GM12878 (cell line): ENCODE measurements at regions not wholly inside any gene's neighbourhood (a gene's known extent, or its start where the extent isn't known, plus 50 kb on each side); places are given as distances from the start of the nearest gene placed in this dataset.

ENCODE experiments used
- ATAC-seq: fragments of 200-7000 bp; cut with Tn5 transposase; 3 replicates; pipeline ENCODE4 v1.9.1; 2020; ENCODE audit warnings: mild to moderate bottlenecking, moderate library complexity
- BruUV-seq: library from RNA; stranded (reverse); fragments of 400-500 nt; replicated peaks from 2 replicates; lab custom pipeline; 2021; lab: Mats Ljungman, UMichigan
- CTCF ChIA-PET: fragments of 300-600 bp; sonication (Branson Sonifier 250); formaldehyde crosslinking; extraction: SDS; loops from one replicate; lab custom pipeline; 2021; ENCODE audit warnings: inconsistent platforms; lab: Yijun Ruan, JAX
- POLR2A ChIA-PET: fragments of 350-600 bp; formaldehyde crosslinking; extraction: SDS; loops from one replicate; lab custom pipeline; 2021; ENCODE audit warnings: inconsistent platforms; lab: Charles Lee
- RAD21 ChIA-PET: fragments of 300-600 bp; sonication (Branson Sonifier 250); formaldehyde crosslinking; loops from one replicate; lab custom pipeline; 2023; ENCODE audit warnings: antibody characterized with exemption; ENCODE audit not compliant: unreplicated experiment; lab: Charles Lee
- SMC1A ChIA-PET: fragments of 300-600 bp; sonication (Branson Sonifier 250); formaldehyde crosslinking; loops from one replicate; lab custom pipeline; 2023; ENCODE audit not compliant: unreplicated experiment, uncharacterized antibody; lab: Charles Lee
- DNase-seq: peaks from one replicate; pipeline ENCODE4 v3.0.0-alpha.2; 2011; ENCODE audit warnings: low read depth, low spot score
- FAIRE-seq: peaks from 3 replicates; lab custom pipeline; 2011; peaks lifted over from hg19 to GRCh38; lab: Jason Lieb, UNC
- H2AFZ ChIP-seq: 2 replicates; pipeline ENCODE4 v1.6.0; 2011; ENCODE audit warnings: low read depth, low read length, control low read depth; ENCODE audit not compliant: control insufficient read depth
- H3K27ac ChIP-seq: 2 replicates; pipeline ENCODE4 v1.5.1; 2011; ENCODE audit warnings: control low read depth; ENCODE audit not compliant: control insufficient read depth, insufficient read depth
- H3K27me3 ChIP-seq, 2 experiments: replicated peaks in 1 of 2; 2 replicates each; pipeline versions ENCODE4 v1.6.0 to v1.6.1; 2011; ENCODE audit warnings: low read length in 1 of 2; ENCODE audit not compliant: control insufficient read depth in 2 of 2, insufficient read depth in 2 of 2
- H3K36me3 ChIP-seq, 2 experiments: 2 replicates each; pipeline ENCODE4 v1.5.1; 2011; ENCODE audit warnings: low read length in 1 of 2; ENCODE audit not compliant: control insufficient read depth in 2 of 2, insufficient read depth in 2 of 2
- H3K4me1 ChIP-seq: 2 replicates; pipeline ENCODE4 v1.6.1; 2011; ENCODE audit warnings: mild to moderate bottlenecking, low read length, moderate library complexity, mixed read lengths; ENCODE audit not compliant: control insufficient read depth, insufficient read depth
- H3K4me2 ChIP-seq: 2 replicates; pipeline ENCODE4 v1.6.0; 2011; ENCODE audit warnings: control low read depth; ENCODE audit not compliant: control insufficient read depth, insufficient read depth
- H3K4me3 ChIP-seq: fragments of 200-600 bp; sonication (generic); 2 replicates; pipeline ENCODE4 v1.5.1; 2016
- H3K79me2 ChIP-seq: 2 replicates; pipeline ENCODE4 v1.6.0; 2011; ENCODE audit warnings: low read length; ENCODE audit not compliant: control insufficient read depth, insufficient read depth
- H3K9ac ChIP-seq: 2 replicates; pipeline ENCODE4 v1.8.0; 2011; ENCODE audit warnings: low read length, control low read depth, mixed read lengths; ENCODE audit not compliant: control insufficient read depth, insufficient read depth
- H3K9me3 ChIP-seq: replicated peaks from 3 replicates; pipeline ENCODE4 v1.5.1; 2011; ENCODE audit warnings: mild to moderate bottlenecking, low read length; ENCODE audit not compliant: control insufficient read depth, insufficient read depth
- H4K20me1 ChIP-seq: 2 replicates; pipeline ENCODE4 v1.6.0; 2011; ENCODE audit not compliant: control insufficient read depth, insufficient read depth
- ATF2 ChIP-seq: IDR thresholded peaks from 2 replicates; pipeline ENCODE4 v1.6.1; 2012; ENCODE audit warnings: low read length, inconsistent platforms
- BMI1 ChIP-seq: fragments of 450-650 bp; IDR thresholded peaks from 2 replicates; pipeline ENCODE4 v1.6.1; 2016; ENCODE audit warnings: mild to moderate bottlenecking, moderate library complexity, borderline replicate concordance
- DPF2 ChIP-seq: fragments of 450-650 bp; IDR thresholded peaks from 2 replicates; pipeline ENCODE4 v1.6.1; 2017; ENCODE audit warnings: mild to moderate bottlenecking
- EP300 ChIP-seq, 2 experiments: fragments of 150-350 bp in 1 of 2; IDR thresholded peaks; 2 replicates each; pipeline ENCODE4 v1.6.1; 2011 to 2012; ENCODE audit warnings: low read depth in 2 of 2, low read length in 2 of 2, borderline replicate concordance in 1 of 2, improper control_type of control experiment in 1 of 2, inconsistent platforms in 1 of 2; ENCODE audit not compliant: control insufficient read depth in 1 of 2
- IRF4 ChIP-seq: IDR thresholded peaks from 2 replicates; pipeline ENCODE4 v1.6.1; 2011; ENCODE audit warnings: low read depth, low read length
- KLF5 ChIP-seq: fragments of 450-650 bp; IDR thresholded peaks from 2 replicates; pipeline ENCODE4 v1.6.1; 2014; ENCODE audit warnings: mild to moderate bottlenecking; ENCODE audit not compliant: partially characterized antibody
- MEF2A ChIP-seq: IDR thresholded peaks from 2 replicates; pipeline ENCODE4 v1.6.1; 2011; ENCODE audit warnings: low read depth, mild to moderate bottlenecking, low read length, moderate library complexity; ENCODE audit not compliant: insufficient read depth
- MTA3 ChIP-seq: IDR thresholded peaks from 2 replicates; pipeline ENCODE4 v1.6.1; 2012; ENCODE audit warnings: low read length, inconsistent platforms, borderline replicate concordance
- NFXL1 ChIP-seq: fragments of 450-650 bp; IDR thresholded peaks from 2 replicates; pipeline ENCODE4 v1.6.1; 2017; ENCODE audit warnings: antibody characterized with exemption, mild to moderate bottlenecking, borderline replicate concordance
- RAD51 ChIP-seq: fragments of 450-650 bp; IDR thresholded peaks from 2 replicates; pipeline ENCODE4 v1.6.1; 2016; ENCODE audit warnings: moderate library complexity, mild to moderate bottlenecking, inconsistent platforms
- SIN3A ChIP-seq: IDR thresholded peaks from 2 replicates; pipeline ENCODE4 v1.6.1; 2012; ENCODE audit warnings: low read depth, low read length, improper control_type of control experiment
- SMAD5 ChIP-seq: IDR thresholded peaks from 2 replicates; pipeline ENCODE4 v1.6.1; 2016; ENCODE audit warnings: antibody characterized with exemption, low read depth
- TCF3 ChIP-seq: IDR thresholded peaks from 2 replicates; pipeline ENCODE4 v1.6.1; 2012; ENCODE audit warnings: low read depth, mild to moderate bottlenecking, low read length, borderline replicate concordance; ENCODE audit not compliant: insufficient read depth
- ZNF207 ChIP-seq: fragments of 450-650 bp; IDR thresholded peaks from 2 replicates; pipeline ENCODE4 v1.6.1; 2014; ENCODE audit warnings: antibody characterized with exemption, mild to moderate bottlenecking, borderline replicate concordance
- ZNF274 ChIP-seq: IDR thresholded peaks from one replicate; pipeline ENCODE4 v1.8.0; 2011; ENCODE audit not compliant: insufficient read length, insufficient read depth
- WGBS: methylation state at CpG from one replicate; pipeline ENCODE4 v1.1.6; 2016; ENCODE audit warnings: low lambda C conversion rate; ENCODE audit not compliant: insufficient replicate concordance, insufficient coverage; ENCODE audit errors: missing lambda C conversion rate; 5-methylcytosine and 5-hydroxymethylcytosine counted together
- in situ Hi-C: fragments of 300-500 bp; cut with MboI; formaldehyde crosslinking; loops from 9 replicates; pipeline ENCODE4 v1.14.3; 2018; ENCODE audit warnings: mixed read lengths
- intact Hi-C: fragments of 100-400 bp; cut with micrococcal nuclease; formaldehyde crosslinking; loops from one replicate; pipeline ENCODE4 v1.14.2; 2022; ENCODE audit not compliant: unreplicated experiment
- TF ChIP-seq, protein P1 (sequence below): fragments of 450-650 bp; formaldehyde crosslinking; IDR thresholded peaks from 2 replicates; pipeline ENCODE4 v1.4.0; 2020; ENCODE audit warnings: mild to moderate bottlenecking, moderate library complexity
- TF ChIP-seq, protein P2 (sequence below): fragments of 450-650 bp; formaldehyde crosslinking; IDR thresholded peaks from 2 replicates; pipeline ENCODE4 v1.5.0; 2022; ENCODE audit warnings: mild to moderate bottlenecking, missing genetic modification characterization

DNA sequence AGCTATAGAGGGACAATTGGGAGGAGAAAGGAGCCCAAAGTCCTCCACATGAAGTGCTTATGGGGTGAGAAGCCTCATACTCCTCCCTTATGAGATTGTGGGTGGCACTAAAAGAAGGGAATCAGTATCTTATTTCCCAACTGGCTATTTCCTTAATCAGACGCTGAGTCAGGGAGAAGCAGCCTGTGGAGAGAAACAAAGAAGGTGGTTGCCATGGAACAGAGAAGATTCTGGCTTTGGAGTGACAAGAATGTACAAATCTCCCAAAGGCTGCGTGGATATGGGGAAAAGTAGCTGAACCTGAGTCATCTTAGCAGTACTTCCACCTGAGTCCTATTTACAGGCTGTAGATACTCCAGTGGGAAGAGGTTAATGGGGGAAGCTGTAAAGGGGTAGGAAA lies 115.8 kb upstream of the CWC22 start:
- Histone ChIP-seq H4K20me1 (no peaks in the 10 kb centered on the region), H3K27ac (no peak overlapping the region), H3K79me2 (no peaks in the 10 kb centered on the region), H3K4me3 (no peak overlapping the region), H3K36me3 (no peaks in the 10 kb centered on the region), H3K4me1 (no peaks in the 10 kb centered on the region), H3K9me3 (no peaks in the 10 kb centered on the region), H3K27me3 (no peaks in the 10 kb centered on the region; a peak in 1 of 4 replicates), H2AFZ (no peak overlapping the region), H3K9ac (no peak overlapping the region), H3K4me2 (no peak overlapping the region)
- FAIRE-seq (no peak), ATAC-seq (no peak), DNase-seq (no peak)
- POLR2A ChIA-PET = no interaction called here
- TF ChIP-seq DPF2 (no peak), NFXL1 (no peak), KLF5 (no peak), RAD51 (no peak), BMI1 (no peak), ZNF207 (no peak), TCF3 (no peak), EP300 (IDR thresholded peaks at IDR 0.05; ENCODE audit: borderline replicate concordance in 1 of 2, control insufficient read depth in 1 of 2, low read depth in 2 of 2, low read length in 2 of 2) (no peak), IRF4 (no peak), SMAD5 (no peak), ZNF274 (no peak), MEF2A (no peak), ATF2 (no peak), MTA3 (no peak), SIN3A (no peak)
- TF ChIP-seq, protein P1, sequence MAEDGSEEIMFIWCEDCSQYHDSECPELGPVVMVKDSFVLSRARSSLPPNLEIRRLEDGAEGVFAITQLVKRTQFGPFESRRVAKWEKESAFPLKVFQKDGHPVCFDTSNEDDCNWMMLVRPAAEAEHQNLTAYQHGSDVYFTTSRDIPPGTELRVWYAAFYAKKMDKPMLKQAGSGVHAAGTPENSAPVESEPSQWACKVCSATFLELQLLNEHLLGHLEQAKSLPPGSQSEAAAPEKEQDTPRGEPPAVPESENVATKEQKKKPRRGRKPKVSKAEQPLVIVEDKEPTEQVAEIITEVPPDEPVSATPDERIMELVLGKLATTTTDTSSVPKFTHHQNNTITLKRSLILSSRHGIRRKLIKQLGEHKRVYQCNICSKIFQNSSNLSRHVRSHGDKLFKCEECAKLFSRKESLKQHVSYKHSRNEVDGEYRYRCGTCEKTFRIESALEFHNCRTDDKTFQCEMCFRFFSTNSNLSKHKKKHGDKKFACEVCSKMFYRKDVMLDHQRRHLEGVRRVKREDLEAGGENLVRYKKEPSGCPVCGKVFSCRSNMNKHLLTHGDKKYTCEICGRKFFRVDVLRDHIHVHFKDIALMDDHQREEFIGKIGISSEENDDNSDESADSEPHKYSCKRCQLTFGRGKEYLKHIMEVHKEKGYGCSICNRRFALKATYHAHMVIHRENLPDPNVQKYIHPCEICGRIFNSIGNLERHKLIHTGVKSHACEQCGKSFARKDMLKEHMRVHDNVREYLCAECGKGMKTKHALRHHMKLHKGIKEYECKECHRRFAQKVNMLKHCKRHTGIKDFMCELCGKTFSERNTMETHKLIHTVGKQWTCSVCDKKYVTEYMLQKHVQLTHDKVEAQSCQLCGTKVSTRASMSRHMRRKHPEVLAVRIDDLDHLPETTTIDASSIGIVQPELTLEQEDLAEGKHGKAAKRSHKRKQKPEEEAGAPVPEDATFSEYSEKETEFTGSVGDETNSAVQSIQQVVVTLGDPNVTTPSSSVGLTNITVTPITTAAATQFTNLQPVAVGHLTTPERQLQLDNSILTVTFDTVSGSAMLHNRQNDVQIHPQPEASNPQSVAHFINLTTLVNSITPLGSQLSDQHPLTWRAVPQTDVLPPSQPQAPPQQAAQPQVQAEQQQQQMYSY (CRISPR knock-in tag) = no peak
- TF ChIP-seq, protein P2, sequence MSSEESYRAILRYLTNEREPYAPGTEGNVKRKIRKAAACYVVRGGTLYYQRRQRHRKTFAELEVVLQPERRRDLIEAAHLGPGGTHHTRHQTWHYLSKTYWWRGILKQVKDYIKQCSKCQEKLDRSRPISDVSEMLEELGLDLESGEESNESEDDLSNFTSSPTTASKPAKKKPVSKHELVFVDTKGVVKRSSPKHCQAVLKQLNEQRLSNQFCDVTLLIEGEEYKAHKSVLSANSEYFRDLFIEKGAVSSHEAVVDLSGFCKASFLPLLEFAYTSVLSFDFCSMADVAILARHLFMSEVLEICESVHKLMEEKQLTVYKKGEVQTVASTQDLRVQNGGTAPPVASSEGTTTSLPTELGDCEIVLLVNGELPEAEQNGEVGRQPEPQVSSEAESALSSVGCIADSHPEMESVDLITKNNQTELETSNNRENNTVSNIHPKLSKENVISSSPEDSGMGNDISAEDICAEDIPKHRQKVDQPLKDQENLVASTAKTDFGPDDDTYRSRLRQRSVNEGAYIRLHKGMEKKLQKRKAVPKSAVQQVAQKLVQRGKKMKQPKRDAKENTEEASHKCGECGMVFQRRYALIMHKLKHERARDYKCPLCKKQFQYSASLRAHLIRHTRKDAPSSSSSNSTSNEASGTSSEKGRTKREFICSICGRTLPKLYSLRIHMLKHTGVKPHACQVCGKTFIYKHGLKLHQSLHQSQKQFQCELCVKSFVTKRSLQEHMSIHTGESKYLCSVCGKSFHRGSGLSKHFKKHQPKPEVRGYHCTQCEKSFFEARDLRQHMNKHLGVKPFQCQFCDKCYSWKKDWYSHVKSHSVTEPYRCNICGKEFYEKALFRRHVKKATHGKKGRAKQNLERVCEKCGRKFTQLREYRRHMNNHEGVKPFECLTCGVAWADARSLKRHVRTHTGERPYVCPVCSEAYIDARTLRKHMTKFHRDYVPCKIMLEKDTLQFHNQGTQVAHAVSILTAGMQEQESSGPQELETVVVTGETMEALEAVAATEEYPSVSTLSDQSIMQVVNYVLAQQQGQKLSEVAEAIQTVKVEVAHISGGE = no peak
- no TSS peak for BruUV-seq
- in situ Hi-C loops (loop anchor here (25.0 kb wide), 1 partner anchor 1589 kb away; no protein-coding TSS in a partner anchor), intact Hi-C loops (loop anchor here (5.0 to 10.0 kb wide), 2 partner anchors 859 to 1342 kb away; partner anchors contain the start of gene UBE2E3)
- SMC1A ChIA-PET = interaction anchor here (0.5 to 5.2 kb wide), 3 partner anchors 424 to 936 kb away, joined by 3 to 42 read pairs (median 3); no protein-coding TSS in a partner anchor
- WGBS = 15% methylated on average over 2 of the region's 2 CpGs
- RAD21 ChIA-PET = interaction anchor here (1.5 to 2.0 kb wide), 2 partner anchors 363 to 861 kb away, joined by 6 to 9 read pairs; no protein-coding TSS in a partner anchor
- CTCF ChIA-PET = interaction anchor here (0.9 to 4.9 kb wide), 10 partner anchors 9 to 1832 kb away, joined by 3 to 90 read pairs (median 6); no protein-coding TSS in a partner anchor
